ENCODE measurements at regions not wholly inside any gene's neighbourhood (a gene's known extent, or its start where the extent isn't known, plus 50 kb on each side); places are given as distances from the start of the nearest gene placed in this dataset.
"Not testable (repeated sequence)": the region's sequence is repeated elsewhere in the genome, so short reads cannot be mapped to it uniquely, and the experiment has no call there.

GRCh38 chrX:1140236-1140681 is 72.2 kb downstream of the CRLF2 start:
- no peak for DNase-seq

DNA sequence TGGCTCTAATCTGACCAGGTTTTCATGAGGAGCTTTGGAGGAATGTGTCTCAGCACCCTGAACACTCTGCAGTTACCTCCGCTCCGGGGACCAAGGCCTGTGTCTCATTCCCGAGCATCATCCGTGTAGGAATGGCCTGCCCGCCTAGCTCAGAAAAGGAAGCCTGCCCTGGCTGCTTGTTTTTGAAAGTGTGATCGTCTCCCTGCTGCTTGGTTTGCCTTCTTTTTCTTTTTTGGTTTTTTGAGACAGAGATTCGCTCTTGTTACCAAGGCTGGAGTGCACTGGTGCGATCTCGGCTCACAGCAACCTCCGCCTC is 73.3 kb downstream of the CRLF2 start:
- DNase-seq, result no peak

- no peak for DNase-seq
Measured at GRCh38 chrX:1138476-1139184, 73.8 kb downstream of the CRLF2 start.

- DNase-seq, result no peak
Measured at GRCh38 chrX:1137531-1137930, 74.9 kb downstream of the CRLF2 start.

- not testable (repeated sequence) for DNase-seq
Measured at GRCh38 chrX:1136582-1136981, 75.9 kb downstream of the CRLF2 start.

GRCh38 chrX:1134976-1135375 is 77.5 kb downstream of the CRLF2 start:
- no peak for DNase-seq

- DNase-seq, result no peak
Measured at GRCh38 chrX:1134156-1134555, 78.3 kb downstream of the CRLF2 start.

GRCh38 chrX:1126738-1127137 is 85.7 kb downstream of the CRLF2 start:
- DNase-seq, result no peak

DNA sequence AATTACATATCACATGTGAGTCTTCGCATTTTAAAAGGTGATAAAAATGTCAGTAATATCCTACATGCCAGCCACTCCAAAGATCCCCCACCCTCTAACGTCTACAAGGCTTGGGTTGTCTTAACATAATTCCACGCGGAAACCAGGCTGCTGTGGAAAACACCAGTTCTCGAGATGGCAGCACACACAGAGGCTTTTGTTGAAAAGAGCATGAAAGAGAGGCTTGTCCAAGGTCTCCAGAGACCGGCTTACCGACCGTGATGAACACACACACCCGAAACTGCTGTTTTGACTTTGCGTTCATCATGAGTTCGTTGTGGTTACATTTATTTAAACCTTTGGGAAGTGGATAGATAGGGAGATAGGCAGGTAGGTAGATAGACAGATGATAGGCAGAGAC is 87.9 kb downstream of the CRLF2 start:
- DNase-seq, result no peak

GRCh38 chrX:1122851-1123250 is 89.6 kb downstream of the CRLF2 start:
- DNase-seq, result not testable (repeated sequence)

GRCh38 chrX:1119275-1119674 is 93.2 kb downstream of the CRLF2 start:
- no peak for DNase-seq

GRCh38 chrX:1118572-1119199 is 93.8 kb downstream of the CRLF2 start:
- no peak for DNase-seq

DNA sequence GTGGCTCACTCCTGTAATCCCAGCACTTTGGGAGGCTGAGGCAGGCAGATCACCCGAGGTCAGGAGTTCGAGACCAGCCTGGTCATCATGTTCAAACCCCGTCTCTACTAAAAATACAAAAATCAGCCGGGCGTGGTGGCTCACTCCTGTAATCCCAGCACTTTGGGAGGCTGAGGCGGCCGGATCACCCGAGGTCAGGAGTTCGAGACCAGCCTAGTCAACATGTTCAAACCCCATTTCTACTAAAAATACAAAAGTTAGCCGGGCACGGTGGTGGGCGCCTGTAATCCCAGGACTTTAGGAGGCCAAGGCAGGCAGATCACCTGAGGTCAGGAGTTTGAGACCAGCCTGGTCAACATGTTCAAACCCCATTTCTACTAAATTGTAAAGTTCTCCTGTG is 97.0 kb downstream of the CRLF2 start:
- not testable (repeated sequence) for DNase-seq

DNA sequence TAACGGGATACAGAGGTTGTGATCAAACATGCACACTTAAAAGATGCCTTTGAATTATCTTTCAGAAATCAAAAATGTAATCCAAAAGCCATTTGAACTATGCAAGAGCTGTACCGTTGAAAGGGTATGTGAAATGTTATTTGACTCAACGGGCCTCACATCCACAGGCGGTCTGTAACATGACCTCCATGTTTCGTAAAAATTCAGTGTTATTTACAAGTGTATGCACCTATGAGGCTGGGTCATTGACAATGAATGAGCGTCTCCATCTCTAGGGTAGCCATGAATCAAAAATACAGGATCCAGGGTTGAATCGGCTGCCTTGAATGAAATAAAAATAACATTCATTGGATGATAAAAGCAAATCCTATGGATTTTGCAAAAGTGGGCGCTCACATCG is 100.1 kb downstream of the CRLF2 start:
- DNase-seq, result no peak

GRCh38 chrX:1111601-1112300 is 100.7 kb downstream of the CRLF2 start:
- DNase-seq, result no peak

GRCh38 chrX:1109580-1110119 is 102.8 kb downstream of the CRLF2 start:
- no peak for DNase-seq

GRCh38 chrX:1108501-1109445 is 103.7 kb downstream of the CRLF2 start:
- no peak for DNase-seq

GRCh38 chrX:1106478-1107210 is 105.8 kb downstream of the CRLF2 start:
- DNase-seq, result no peak

GRCh38 chrX:1105671-1106419 is 106.6 kb downstream of the CRLF2 start:
- DNase-seq, result no peak

DNA sequence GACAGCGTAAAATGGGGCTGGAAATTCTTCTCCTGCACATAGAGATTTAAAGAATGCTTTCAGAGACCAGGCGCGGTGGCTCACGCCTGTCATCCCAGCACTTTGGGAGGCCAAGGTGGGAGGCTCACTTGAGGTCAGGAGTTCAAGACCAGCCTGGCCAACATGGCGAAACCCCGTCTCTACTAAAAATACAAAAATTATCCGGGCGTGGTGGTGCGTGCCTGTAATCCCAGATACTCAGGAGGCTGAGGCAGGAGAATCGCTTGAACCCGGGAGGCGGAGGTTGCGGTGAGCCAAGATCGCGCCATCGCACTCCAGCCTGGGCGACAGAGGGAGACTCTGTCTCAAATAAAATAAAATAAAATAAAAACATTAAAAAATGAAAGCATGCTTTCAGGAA is 107.4 kb downstream of the CRLF2 start:
- not testable (repeated sequence) for DNase-seq

- DNase-seq, result no peak
Measured at GRCh38 chrX:1103360-1103759, 109.1 kb downstream of the CRLF2 start.

All from NCI-H226 (cell line).